K562 (cell line): ENCODE measurements at regions not wholly inside any gene's neighbourhood (a gene's known extent, or its start where the extent isn't known, plus 50 kb on each side); places are given as distances from the start of the nearest gene placed in this dataset.

Experiments used
- CBX5 ChIP-seq: IDR thresholded peaks from 2 replicates; pipeline ENCODE4 v1.6.1; 2014; ENCODE audit warnings: low read depth, borderline replicate concordance
- IRF2 ChIP-seq: sonication (generic); formaldehyde crosslinking; IDR thresholded peaks from 2 replicates; pipeline ENCODE4 v1.8.1; 2022; ENCODE audit warnings: mild to moderate bottlenecking, missing genetic modification reagents
- JUN ChIP-seq, 2 experiments: sonication (generic) in 1 of 2; formaldehyde crosslinking in 1 of 2; IDR thresholded peaks; 2 replicates each; pipeline versions ENCODE4 v1.6.1 to v1.8.0; 2012 to 2022; ENCODE audit warnings: borderline replicate concordance in 2 of 2, mild to moderate bottlenecking in 2 of 2, improper control_type of control experiment in 1 of 2, low read depth in 1 of 2, low read length in 1 of 2, missing genetic modification reagents in 1 of 2
- KDM1A ChIP-seq, 2 experiments: fragments of 450-650 bp; IDR thresholded peaks; 2 replicates each; pipeline ENCODE4 v1.6.1; 2016; ENCODE audit warnings: mild to moderate bottlenecking in 2 of 2
- NFYB ChIP-seq: IDR thresholded peaks from 2 replicates; pipeline ENCODE4 v1.6.1; 2011; ENCODE audit warnings: mild to moderate bottlenecking, moderate library complexity; ENCODE audit not compliant: insufficient read length; ENCODE audit errors: extremely low read depth
- PHB ChIP-seq: fragments of 250-450 bp; sonication (Bioruptor Pico); IDR thresholded peaks from 2 replicates; pipeline ENCODE4 v1.5.0; 2021
- SMARCB1 ChIP-seq: IDR thresholded peaks from 2 replicates; pipeline ENCODE4 v1.6.1; 2011; ENCODE audit warnings: improper control_type of control experiment, low read depth; ENCODE audit not compliant: insufficient read length
- SP1 ChIP-seq: sonication (generic); formaldehyde crosslinking; IDR thresholded peaks from 2 replicates; pipeline ENCODE4 v1.8.1; 2022; ENCODE audit warnings: mild to moderate bottlenecking, missing genetic modification reagents
- TF ChIP-seq, protein P1 (sequence below): sonication (generic); formaldehyde crosslinking; IDR thresholded peaks from 2 replicates; pipeline ENCODE4 v1.5.0; 2020; ENCODE audit warnings: missing genetic modification reagents
- TF ChIP-seq, protein P2 (sequence below), 2 experiments: fragments of 450-650 bp; formaldehyde crosslinking in 1 of 2; IDR thresholded peaks; 2 replicates each; pipeline versions ENCODE4 v1.4.0 to v1.6.1; 2014 to 2020; ENCODE audit warnings: mild to moderate bottlenecking in 2 of 2, borderline replicate concordance in 1 of 2, low read depth in 1 of 2

DNA sequence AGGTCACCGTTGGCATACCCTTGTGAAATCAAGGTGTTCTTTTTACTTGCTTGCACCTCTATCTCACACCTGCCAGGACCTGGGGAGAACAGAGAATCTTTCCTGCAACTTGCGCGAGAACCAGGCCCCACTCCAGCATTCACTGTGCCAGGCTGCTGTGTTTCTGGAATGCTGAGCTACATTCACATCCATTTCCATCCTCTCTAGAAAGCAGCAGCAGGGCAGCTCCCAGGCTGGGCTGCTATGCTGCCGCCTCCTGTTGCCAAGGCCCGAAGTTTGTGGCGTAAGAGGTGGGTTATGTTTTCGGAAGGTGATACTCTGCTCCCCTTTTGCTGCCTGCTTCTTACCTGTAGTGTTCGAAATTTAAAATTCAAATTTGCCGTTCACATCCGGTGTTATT is 464.1 kb downstream of the KLF5 start:
- TF ChIP-seq SMARCB1, result no peak
- TF ChIP-seq KDM1A (IDR thresholded peaks at IDR 0.05), result no peak
- no peak for TF ChIP-seq NFYB
- TF ChIP-seq, protein P1, sequence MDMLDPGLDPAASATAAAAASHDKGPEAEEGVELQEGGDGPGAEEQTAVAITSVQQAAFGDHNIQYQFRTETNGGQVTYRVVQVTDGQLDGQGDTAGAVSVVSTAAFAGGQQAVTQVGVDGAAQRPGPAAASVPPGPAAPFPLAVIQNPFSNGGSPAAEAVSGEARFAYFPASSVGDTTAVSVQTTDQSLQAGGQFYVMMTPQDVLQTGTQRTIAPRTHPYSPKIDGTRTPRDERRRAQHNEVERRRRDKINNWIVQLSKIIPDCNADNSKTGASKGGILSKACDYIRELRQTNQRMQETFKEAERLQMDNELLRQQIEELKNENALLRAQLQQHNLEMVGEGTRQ (CRISPR knock-in tag), result no peak
- TF ChIP-seq, protein P2, sequence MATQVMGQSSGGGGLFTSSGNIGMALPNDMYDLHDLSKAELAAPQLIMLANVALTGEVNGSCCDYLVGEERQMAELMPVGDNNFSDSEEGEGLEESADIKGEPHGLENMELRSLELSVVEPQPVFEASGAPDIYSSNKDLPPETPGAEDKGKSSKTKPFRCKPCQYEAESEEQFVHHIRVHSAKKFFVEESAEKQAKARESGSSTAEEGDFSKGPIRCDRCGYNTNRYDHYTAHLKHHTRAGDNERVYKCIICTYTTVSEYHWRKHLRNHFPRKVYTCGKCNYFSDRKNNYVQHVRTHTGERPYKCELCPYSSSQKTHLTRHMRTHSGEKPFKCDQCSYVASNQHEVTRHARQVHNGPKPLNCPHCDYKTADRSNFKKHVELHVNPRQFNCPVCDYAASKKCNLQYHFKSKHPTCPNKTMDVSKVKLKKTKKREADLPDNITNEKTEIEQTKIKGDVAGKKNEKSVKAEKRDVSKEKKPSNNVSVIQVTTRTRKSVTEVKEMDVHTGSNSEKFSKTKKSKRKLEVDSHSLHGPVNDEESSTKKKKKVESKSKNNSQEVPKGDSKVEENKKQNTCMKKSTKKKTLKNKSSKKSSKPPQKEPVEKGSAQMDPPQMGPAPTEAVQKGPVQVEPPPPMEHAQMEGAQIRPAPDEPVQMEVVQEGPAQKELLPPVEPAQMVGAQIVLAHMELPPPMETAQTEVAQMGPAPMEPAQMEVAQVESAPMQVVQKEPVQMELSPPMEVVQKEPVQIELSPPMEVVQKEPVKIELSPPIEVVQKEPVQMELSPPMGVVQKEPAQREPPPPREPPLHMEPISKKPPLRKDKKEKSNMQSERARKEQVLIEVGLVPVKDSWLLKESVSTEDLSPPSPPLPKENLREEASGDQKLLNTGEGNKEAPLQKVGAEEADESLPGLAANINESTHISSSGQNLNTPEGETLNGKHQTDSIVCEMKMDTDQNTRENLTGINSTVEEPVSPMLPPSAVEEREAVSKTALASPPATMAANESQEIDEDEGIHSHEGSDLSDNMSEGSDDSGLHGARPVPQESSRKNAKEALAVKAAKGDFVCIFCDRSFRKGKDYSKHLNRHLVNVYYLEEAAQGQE (IDR thresholded peaks at IDR 0.05; ENCODE audit: borderline replicate concordance), result no peak
- TF ChIP-seq, protein P2 (CRISPR knock-in tag; IDR thresholded peaks at IDR 0.05; ENCODE audit: low read depth), result no peak
- TF ChIP-seq SP1 (CRISPR knock-in tag), result no peak
- TF ChIP-seq CBX5, result no peak
- no peak for TF ChIP-seq IRF2 (CRISPR knock-in tag)
- TF ChIP-seq PHB (CRISPR knock-in tag), result no peak
- TF ChIP-seq JUN (IDR thresholded peaks at IDR 0.05; ENCODE audit: borderline replicate concordance, low read depth, low read length), result no peak
- no peak for TF ChIP-seq JUN (CRISPR knock-in tag; IDR thresholded peaks at IDR 0.05; ENCODE audit: borderline replicate concordance)
